GM12864 (cell line): ENCODE measurements at regions not wholly inside any gene's neighbourhood (a gene's known extent, or its start where the extent isn't known, plus 50 kb on each side); places are given as distances from the start of the nearest gene placed in this dataset.
A peak's percentile ranks its signal among the peaks of the same experiment; 100 is the strongest.

Experiments
- DNase-seq: peaks from one replicate; pipeline ENCODE4 v3.0.0-alpha.2; 2011; ENCODE audit warnings: low read depth
- H3K4me3 ChIP-seq: 2 replicates; pipeline ENCODE4 v1.5.1; 2011; ENCODE audit warnings: mild to moderate bottlenecking, low read depth, low read length, control low read depth
- CTCF ChIP-seq: IDR thresholded peaks from 2 replicates; pipeline ENCODE4 v1.5.1; 2011; ENCODE audit warnings: low read depth, mild to moderate bottlenecking, moderate library complexity, low read length, control low read depth, inconsistent platforms; ENCODE audit errors: missing control alignments

DNA sequence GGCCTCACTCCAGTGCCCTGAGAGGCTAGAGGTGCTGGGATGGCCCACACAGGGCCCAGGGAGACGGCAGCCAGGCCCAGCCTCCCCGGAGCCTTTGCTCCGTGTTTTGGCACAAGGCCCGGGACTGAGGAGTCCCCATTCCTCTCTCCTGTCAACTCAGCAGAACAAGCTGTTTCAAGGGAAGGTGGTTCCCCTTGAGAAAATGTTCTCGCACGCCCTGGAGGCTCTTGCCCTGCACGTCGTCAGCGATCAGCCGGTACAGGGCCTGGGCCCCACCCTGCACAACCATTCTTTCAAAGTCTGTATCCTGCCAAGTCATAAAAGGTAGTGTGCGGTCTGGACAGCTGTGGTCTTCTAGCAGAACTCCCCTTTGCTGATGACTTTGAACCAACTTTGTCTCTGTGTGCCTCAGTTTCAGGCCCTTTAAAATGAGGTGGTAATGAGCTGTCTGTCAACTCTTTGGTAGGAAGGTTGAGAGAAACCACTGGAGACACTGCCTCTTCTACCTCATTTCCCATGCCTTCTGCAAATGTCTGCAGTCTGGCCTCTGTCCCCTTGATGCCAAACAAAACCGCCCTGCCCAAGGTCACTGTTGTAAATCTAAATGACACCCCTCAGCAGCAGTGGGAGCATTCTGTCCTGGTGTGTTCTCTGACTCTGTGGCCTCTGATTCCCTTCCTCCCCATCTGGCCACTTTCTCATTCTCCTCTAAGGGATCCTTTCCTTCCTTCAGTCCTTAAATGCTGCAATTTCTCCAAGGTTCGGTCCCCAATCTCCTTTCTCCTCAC lies 138.6 kb upstream of the JUN start:
- DNase-seq: peak; percentile 16
- H3K4me3 ChIP-seq: no peak overlapping the region

DNA sequence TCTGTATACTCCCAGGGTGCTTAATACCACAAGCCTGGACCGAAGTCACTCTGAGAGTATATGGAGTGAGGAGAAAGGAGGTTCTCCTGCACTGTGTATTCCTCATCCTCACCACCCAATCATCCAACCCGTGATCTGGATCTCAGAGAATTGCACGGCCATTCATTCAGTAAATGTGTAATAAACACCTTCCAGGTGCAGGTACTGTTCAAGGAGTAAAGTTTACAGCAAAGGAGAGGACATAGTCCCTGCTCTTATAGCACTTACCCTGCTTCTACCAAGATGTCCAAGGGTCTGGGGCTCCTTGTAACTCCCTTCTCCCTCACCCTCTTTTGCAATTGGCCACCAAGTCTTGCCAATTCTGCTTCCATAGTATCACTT lies 139.2 kb upstream of the JUN start:
- DNase-seq: no peak
- TF ChIP-seq CTCF: no peak
- no peak overlapping the region for H3K4me3 ChIP-seq

More for the DNA sequence above, 138.6 kb upstream of the JUN start:
- no peak for TF ChIP-seq CTCF

- TF ChIP-seq CTCF: no peak
- no peak for DNase-seq
- no peak overlapping the region for H3K4me3 ChIP-seq
Measured at GRCh38 chr1:58924016-58924565, 140.2 kb upstream of the JUN start.

DNA sequence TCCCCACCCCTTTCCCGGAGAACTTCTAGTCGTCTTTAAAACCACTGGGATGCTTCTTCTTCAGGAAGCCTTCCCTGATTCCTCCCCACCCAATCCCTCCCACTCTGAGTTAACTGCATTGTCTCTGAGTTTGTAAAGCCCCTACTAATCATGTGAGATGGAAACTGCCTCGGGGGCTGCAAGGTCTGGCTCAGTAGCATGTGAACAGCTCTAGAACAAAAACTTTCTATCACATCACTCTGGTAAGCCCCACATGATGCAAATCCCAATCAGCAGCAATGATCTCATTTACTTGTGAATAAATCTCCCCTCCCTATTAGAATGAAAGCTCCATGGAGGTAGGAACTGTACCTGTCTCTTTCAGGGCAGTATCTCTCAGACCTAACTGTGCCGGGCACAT lies 141.0 kb upstream of the JUN start:
- no peak for TF ChIP-seq CTCF
- no peak overlapping the region for H3K4me3 ChIP-seq
- no peak for DNase-seq

DNA sequence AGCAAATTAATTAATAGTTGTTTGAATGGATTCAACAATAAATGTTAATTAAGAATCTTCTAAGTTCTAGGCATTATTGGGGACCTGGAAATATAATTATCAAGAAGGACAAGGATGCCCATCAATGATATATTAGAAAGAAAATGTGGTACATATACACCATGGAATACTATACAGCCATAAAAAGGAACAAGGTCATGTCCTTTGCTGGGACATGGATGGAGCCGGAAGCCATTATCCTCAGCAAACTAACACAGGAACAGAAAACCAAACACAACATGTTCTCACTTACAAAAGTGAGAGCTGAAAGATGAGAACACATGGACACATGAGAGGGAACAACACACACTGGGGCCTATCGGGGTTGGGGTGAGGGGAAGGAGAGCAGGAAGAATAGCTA lies 141.4 kb upstream of the JUN start:
- TF ChIP-seq CTCF: no peak
- no peak for DNase-seq
- H3K4me3 ChIP-seq: no peak overlapping the region

DNA sequence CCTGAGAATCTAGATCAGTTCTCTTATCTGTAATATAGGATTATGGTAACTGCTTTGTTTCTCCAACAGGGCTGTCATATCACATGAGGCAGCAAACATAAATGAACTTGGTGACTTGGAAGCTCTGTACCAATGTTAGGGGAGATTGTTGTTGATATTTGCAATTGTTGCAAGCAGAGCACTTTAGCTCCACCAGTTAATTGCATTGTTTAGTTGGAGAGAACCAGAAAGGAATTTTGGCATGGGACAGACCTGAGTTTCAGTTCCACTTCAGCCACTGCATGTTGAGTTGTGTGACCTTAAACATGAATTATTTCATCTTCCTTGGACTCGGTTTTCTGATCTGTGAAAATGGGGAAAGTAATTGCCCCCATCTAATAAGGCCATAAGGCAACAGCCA lies 142.3 kb upstream of the JUN start:
- DNase-seq: no peak
- H3K4me3 ChIP-seq: no peak overlapping the region
- no peak for TF ChIP-seq CTCF
